ENCODE measurements at regions not wholly inside any gene's neighbourhood (a gene's known extent, or its start where the extent isn't known, plus 50 kb on each side); places are given as distances from the start of the nearest gene placed in this dataset.

DNA sequence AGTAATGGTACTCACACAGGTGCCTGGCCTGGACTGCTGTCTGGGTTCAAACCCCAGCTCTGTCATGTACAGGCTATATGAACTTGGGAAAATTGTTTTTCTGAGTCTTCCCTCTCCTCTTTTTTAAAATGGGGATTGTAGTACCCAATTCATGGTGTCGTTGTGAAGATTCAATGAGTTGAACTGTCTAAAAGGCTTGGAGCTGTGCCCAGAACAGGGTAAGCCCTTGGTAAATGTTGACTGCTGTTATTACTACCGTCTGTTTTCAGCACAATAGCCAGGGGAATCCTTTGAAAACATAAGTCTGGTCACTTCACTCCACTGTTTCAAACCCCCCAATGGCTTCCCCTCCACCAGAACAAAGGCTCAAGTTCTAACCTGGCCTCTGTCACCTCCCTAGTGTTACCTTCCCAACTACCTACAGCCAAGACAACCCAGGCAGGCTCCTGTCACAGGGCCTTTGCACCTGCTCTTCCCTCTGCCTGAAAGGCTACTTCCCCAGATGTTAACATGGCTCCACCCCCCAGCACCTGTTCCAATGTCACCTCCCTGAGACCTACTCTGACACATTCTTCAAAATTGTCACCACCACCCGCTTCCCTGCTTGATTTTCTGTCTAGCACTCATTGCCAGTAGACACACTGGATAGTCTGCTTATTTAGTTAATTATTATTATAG, 152.8 kb downstream of the CHST1 start:
- Histone ChIP-seq H3K27me3 (ENCODE audit: insufficient read depth, poor library complexity, severe bottlenecking) (no peaks in the 10 kb centered on the region), H3K4me1 (ENCODE audit: insufficient read depth, poor library complexity, severe bottlenecking) (no peaks in the 10 kb centered on the region), H3K27ac (ENCODE audit: poor library complexity, severe bottlenecking) (no peak overlapping the region), H3K9me3 (ENCODE audit: severe bottlenecking) (no peaks in the 10 kb centered on the region), H3K4me3 (ENCODE audit: severe bottlenecking) (no peak overlapping the region), H3K36me3 (ENCODE audit: low read depth) (no peaks in the 10 kb centered on the region)
- ATAC-seq (ENCODE audit: low read depth) (no peak), DNase-seq (ENCODE audit: low spot score) (no peak)
- TF ChIP-seq CTCF (IDR thresholded peaks at IDR 0.05; ENCODE audit: poor library complexity, severe bottlenecking): no peak

DNA sequence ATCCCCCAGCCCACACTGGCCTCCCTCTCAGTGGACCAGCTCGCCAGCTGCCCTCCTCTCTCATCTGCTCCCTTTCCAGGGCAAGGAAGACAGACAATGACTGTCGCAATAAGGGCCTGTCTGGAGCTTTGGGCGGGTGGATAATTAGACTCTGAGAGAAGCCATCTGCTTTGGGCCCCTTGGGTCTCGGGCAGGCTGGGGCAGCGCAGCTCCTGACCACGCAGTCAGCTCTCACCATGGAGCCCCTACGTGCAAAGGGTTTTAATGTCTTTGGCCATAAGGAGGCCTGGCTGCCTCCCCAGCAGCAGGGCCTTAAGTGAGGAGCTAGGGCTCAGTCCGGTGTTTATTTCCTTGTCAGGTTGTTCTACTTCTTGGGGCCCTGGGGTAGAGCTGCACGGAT, 153.9 kb downstream of the CHST1 start:
- Histone ChIP-seq H3K27ac (ENCODE audit: poor library complexity, severe bottlenecking) (no peak overlapping the region), H3K4me1 (ENCODE audit: insufficient read depth, poor library complexity, severe bottlenecking) (no peaks in the 10 kb centered on the region), H3K36me3 (ENCODE audit: low read depth) (no peaks in the 10 kb centered on the region), H3K27me3 (ENCODE audit: insufficient read depth, poor library complexity, severe bottlenecking) (no peaks in the 10 kb centered on the region), H3K4me3 (ENCODE audit: severe bottlenecking) (no peak overlapping the region), H3K9me3 (ENCODE audit: severe bottlenecking) (no peaks in the 10 kb centered on the region)
- ATAC-seq (ENCODE audit: low read depth) (no peak), DNase-seq (ENCODE audit: low spot score) (no peak)
- no peak for TF ChIP-seq CTCF (IDR thresholded peaks at IDR 0.05; ENCODE audit: poor library complexity, severe bottlenecking)

GRCh38 chr11:45507916-45508315, 157.5 kb downstream of the CHST1 start:
- no peaks in the 10 kb centered on the region for H3K27me3 ChIP-seq (ENCODE audit: insufficient read depth, poor library complexity, severe bottlenecking)
- TF ChIP-seq CTCF (IDR thresholded peaks at IDR 0.05; ENCODE audit: poor library complexity, severe bottlenecking): no peak
- no peak for DNase-seq (ENCODE audit: low spot score)
- H3K4me3 ChIP-seq (ENCODE audit: severe bottlenecking): no peak overlapping the region
- H3K9me3 ChIP-seq (ENCODE audit: severe bottlenecking): no peaks in the 10 kb centered on the region
- no peak for ATAC-seq (ENCODE audit: low read depth)
- no peaks in the 10 kb centered on the region for H3K4me1 ChIP-seq (ENCODE audit: insufficient read depth, poor library complexity, severe bottlenecking)
- H3K27ac ChIP-seq (ENCODE audit: poor library complexity, severe bottlenecking): no peak overlapping the region
- no peaks in the 10 kb centered on the region for H3K36me3 ChIP-seq (ENCODE audit: low read depth)

DNA sequence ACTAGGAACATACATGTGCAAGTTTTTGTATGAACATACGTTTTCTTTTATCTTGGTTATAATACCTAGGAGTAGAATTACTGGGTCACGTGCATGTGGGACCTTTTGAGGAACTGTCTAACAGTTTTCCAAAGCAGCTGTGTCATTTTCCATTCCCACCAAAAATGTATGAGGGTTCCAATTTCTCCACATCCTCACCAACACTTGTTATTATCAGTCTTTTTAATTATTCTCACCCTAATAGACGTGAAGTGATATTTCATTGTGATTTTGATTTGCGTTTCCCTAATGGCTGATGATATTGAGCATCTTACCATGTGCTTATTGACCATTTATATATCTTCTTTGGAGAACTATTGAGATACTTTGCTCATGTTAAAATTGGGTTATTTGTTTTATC, 162.1 kb downstream of the CHST1 start:
- Histone ChIP-seq H3K4me1 (ENCODE audit: insufficient read depth, poor library complexity, severe bottlenecking) (no peaks in the 10 kb centered on the region), H3K4me3 (ENCODE audit: severe bottlenecking) (no peak overlapping the region), H3K27me3 (ENCODE audit: insufficient read depth, poor library complexity, severe bottlenecking) (peaks cover 7% of the 10 kb centered on the region), H3K9me3 (ENCODE audit: severe bottlenecking) (no peaks in the 10 kb centered on the region), H3K36me3 (ENCODE audit: low read depth) (no peaks in the 10 kb centered on the region), H3K27ac (ENCODE audit: poor library complexity, severe bottlenecking) (no peak overlapping the region)
- no peak for TF ChIP-seq CTCF (IDR thresholded peaks at IDR 0.05; ENCODE audit: poor library complexity, severe bottlenecking)
- no peak for ATAC-seq (ENCODE audit: low read depth)
- DNase-seq (ENCODE audit: low spot score): no peak

GRCh38 chr11:45502226-45502545, 163.2 kb downstream of the CHST1 start:
- DNase-seq (ENCODE audit: low spot score) (no peak), ATAC-seq (ENCODE audit: low read depth) (no peak)
- no peak for TF ChIP-seq CTCF (IDR thresholded peaks at IDR 0.05; ENCODE audit: poor library complexity, severe bottlenecking)
- Histone ChIP-seq H3K4me1 (ENCODE audit: insufficient read depth, poor library complexity, severe bottlenecking) (no peaks in the 10 kb centered on the region), H3K9me3 (ENCODE audit: severe bottlenecking) (peaks cover 2% of the 10 kb centered on the region), H3K4me3 (ENCODE audit: severe bottlenecking) (no peak overlapping the region), H3K27ac (ENCODE audit: poor library complexity, severe bottlenecking) (no peak overlapping the region), H3K36me3 (ENCODE audit: low read depth) (no peaks in the 10 kb centered on the region), H3K27me3 (ENCODE audit: insufficient read depth, poor library complexity, severe bottlenecking) (peaks cover 7% of the 10 kb centered on the region)

Measured in RWPE2 (cell line).